GM20000 (cell line): ENCODE measurements at regions not wholly inside any gene's neighbourhood (a gene's known extent, or its start where the extent isn't known, plus 50 kb on each side); places are given as distances from the start of the nearest gene placed in this dataset.

ENCODE experiments used
- DNase-seq: peaks from one replicate; pipeline ENCODE4 v3.0.0; 2012; ENCODE audit warnings: low spot score
- CTCF ChIP-seq: IDR thresholded peaks from 2 replicates; pipeline ENCODE4 v1.5.1; 2012; ENCODE audit warnings: mild to moderate bottlenecking, control low read depth; ENCODE audit errors: extremely low read depth, missing control alignments

- no peak for DNase-seq
- TF ChIP-seq CTCF: no peak
Measured at GRCh38 chr4:187270154-187270553, 546.5 kb upstream of the FAT1 start.

- no peak for DNase-seq
- TF ChIP-seq CTCF: no peak
Measured at GRCh38 chr4:187271848-187272247, 548.2 kb upstream of the FAT1 start.

- DNase-seq: no peak
Measured at GRCh38 chr4:187274153-187274552, 550.5 kb upstream of the FAT1 start.

GRCh38 chr4:187276736-187277408, 553.2 kb upstream of the FAT1 start:
- DNase-seq: no peak
- no peak for TF ChIP-seq CTCF

More at GRCh38 chr4:187274153-187274552, 550.5 kb upstream of the FAT1 start:
- no peak for TF ChIP-seq CTCF

GRCh38 chr4:187283201-187283955, 559.7 kb upstream of the FAT1 start:
- no peak for TF ChIP-seq CTCF

GRCh38 chr4:187286525-187286924, 562.9 kb upstream of the FAT1 start:
- DNase-seq: no peak
- no peak for TF ChIP-seq CTCF

More at GRCh38 chr4:187283201-187283955, 559.7 kb upstream of the FAT1 start:
- DNase-seq: no peak

GRCh38 chr4:187289371-187289770, 565.7 kb upstream of the FAT1 start:
- no peak for TF ChIP-seq CTCF

More at GRCh38 chr4:187289371-187289770, 565.7 kb upstream of the FAT1 start:
- no peak for DNase-seq
